NB4 (cell line): ENCODE measurements at regions not wholly inside any gene's neighbourhood (a gene's known extent, or its start where the extent isn't known, plus 50 kb on each side); places are given as distances from the start of the nearest gene placed in this dataset.

Source experiments
- DNase-seq: peaks from one replicate; pipeline ENCODE4 v3.0.0; 2010; ENCODE audit warnings: low read depth
- H3K4me3 ChIP-seq: one replicate; pipeline ENCODE4 v1.5.1; 2011; ENCODE audit warnings: mild to moderate bottlenecking, low read depth, low read length, moderate library complexity
- MYC ChIP-seq: IDR thresholded peaks from 2 replicates; pipeline ENCODE4 v1.6.1; 2011; ENCODE audit warnings: low read depth, low read length
- POLR2A ChIP-seq: IDR thresholded peaks from 2 replicates; pipeline ENCODE4 v1.6.1; 2011; ENCODE audit warnings: mild to moderate bottlenecking; ENCODE audit not compliant: insufficient read length; ENCODE audit errors: extremely low read depth
- TF ChIP-seq, protein P1 (sequence below): IDR thresholded peaks from one replicate; pipeline ENCODE4 v1.5.1; 2012; ENCODE audit warnings: low read depth, low read length
- TF ChIP-seq, protein P2 (sequence below): IDR thresholded peaks from 2 replicates; pipeline ENCODE4 v1.6.1; 2011; ENCODE audit warnings: low read depth, low read length

DNA sequence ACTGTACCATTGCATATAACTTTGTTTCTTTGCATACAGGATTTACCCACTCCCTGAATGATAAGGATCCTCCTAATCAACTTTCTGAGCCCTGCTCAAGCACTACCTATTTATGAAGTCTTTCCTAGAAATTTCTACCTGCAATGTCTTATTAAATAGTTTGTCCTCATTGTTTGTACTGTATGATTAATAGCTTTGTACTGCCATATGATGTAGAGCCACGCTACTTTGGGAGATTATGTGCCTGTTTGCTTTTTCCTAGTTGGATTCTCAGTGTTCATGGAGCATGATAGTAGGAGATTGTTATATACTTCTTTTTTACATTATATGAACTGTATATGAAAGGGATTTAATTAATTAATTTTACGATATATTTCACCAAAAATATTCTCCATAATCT lies 327.1 kb upstream of the GALNT5 start:
- TF ChIP-seq, protein P1, sequence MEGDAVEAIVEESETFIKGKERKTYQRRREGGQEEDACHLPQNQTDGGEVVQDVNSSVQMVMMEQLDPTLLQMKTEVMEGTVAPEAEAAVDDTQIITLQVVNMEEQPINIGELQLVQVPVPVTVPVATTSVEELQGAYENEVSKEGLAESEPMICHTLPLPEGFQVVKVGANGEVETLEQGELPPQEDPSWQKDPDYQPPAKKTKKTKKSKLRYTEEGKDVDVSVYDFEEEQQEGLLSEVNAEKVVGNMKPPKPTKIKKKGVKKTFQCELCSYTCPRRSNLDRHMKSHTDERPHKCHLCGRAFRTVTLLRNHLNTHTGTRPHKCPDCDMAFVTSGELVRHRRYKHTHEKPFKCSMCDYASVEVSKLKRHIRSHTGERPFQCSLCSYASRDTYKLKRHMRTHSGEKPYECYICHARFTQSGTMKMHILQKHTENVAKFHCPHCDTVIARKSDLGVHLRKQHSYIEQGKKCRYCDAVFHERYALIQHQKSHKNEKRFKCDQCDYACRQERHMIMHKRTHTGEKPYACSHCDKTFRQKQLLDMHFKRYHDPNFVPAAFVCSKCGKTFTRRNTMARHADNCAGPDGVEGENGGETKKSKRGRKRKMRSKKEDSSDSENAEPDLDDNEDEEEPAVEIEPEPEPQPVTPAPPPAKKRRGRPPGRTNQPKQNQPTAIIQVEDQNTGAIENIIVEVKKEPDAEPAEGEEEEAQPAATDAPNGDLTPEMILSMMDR, result no peak
- TF ChIP-seq MYC, result no peak
- TF ChIP-seq, protein P2, sequence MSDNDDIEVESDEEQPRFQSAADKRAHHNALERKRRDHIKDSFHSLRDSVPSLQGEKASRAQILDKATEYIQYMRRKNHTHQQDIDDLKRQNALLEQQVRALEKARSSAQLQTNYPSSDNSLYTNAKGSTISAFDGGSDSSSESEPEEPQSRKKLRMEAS, result no peak
- TF ChIP-seq POLR2A, result no peak
- no peak overlapping the region for H3K4me3 ChIP-seq
- DNase-seq, result no peak

DNA sequence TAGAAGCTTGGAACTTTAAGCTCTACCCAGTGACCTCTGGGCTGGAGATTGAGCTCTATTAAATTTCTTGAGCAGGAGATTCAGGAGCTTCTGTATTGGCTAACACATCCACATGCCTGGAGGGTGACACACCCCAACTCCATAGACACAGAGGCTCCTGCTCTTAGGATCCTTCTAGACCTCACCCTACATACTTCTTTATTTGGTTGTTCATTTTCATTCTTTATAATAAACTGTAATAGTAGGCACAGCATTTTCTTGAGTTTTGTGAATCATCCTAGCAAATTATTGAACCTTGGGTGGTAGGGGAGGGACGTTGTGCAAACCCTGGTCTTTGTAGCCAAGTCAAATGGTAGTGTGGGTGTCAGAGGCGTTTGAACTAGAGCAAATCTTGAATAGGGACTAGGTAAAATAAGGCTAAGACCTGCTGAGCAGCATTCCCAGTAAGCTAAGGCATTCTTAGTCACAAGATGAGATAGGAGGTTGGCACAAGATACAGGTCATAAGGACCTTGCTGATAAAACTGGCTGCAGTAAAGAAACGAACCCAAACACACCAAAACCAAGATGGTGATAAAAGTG lies 323.8 kb upstream of the GALNT5 start:
- H3K4me3 ChIP-seq, result no peak overlapping the region
- TF ChIP-seq MYC (no peak), POLR2A (no peak)
- TF ChIP-seq, protein P2, result no peak
- TF ChIP-seq, protein P1, result no peak
- DNase-seq, result no peak

DNA sequence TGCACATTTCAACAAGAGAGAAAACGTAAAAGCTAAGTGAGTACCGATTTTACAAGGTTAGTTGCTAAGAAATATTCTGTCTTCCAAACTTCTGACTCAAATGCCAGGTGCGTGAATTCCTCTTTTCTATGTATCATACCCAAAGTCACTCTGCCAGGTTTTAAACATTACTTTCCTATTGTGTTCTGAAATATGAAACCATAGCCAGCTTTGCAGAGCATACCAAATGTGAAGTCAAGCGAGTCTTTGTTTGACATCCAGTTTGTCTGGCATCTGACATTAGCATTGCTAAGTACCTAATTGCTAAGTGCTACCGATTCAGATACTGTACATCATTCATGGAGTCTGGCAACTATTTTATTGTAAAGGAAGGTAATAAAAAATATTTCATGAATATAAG lies 321.9 kb upstream of the GALNT5 start:
- no peak for DNase-seq
- H3K4me3 ChIP-seq, result no peak overlapping the region
- TF ChIP-seq, protein P2, result no peak
- TF ChIP-seq, protein P1, result no peak
- TF ChIP-seq MYC (no peak), POLR2A (no peak)

DNA sequence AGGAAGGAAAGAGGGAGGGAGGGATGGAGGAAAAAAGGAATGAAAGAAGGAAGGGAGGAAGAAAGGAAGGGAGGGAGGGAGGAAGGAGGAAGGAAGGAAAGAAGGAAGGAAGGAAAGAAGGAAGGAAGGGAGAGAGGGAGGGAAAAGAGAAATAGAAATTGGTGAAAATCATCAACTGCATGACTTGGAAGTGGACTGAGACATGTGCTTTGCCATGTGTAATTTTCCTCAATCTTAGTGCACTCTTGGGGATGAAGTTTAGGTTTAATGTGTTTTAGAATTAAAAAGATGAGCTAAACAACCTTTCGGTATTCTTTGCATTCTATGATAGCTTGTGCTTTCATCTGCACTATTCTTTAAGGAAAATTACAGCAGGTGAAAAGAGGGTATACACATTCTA lies 320.1 kb upstream of the GALNT5 start:
- TF ChIP-seq, protein P1, result no peak
- TF ChIP-seq POLR2A (no peak), MYC (no peak)
- TF ChIP-seq, protein P2, result no peak

DNA sequence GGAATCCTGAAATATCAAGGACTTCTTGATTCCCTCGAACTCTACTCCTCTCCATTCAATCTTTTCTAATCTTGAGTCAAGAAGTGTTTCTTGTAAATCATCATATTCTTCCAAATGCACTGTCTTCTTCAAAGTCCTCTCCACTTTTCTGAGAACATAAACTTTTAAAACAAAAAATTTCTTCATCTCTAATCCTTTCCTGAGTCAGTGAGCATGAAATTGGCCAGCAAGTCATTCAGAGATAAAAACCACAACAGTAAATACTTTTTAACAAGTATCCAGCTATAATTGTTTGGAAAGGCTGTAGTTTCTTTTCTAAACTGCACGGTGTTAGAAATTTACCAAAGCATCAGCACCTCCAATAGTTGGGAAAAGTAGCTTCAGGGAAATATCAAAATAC lies 312.6 kb upstream of the GALNT5 start:
- TF ChIP-seq MYC (no peak), POLR2A (no peak)
- TF ChIP-seq, protein P2, result no peak
- TF ChIP-seq, protein P1, result no peak
- DNase-seq, result no peak
- no peak overlapping the region for H3K4me3 ChIP-seq

More for the DNA sequence above, 320.1 kb upstream of the GALNT5 start:
- DNase-seq, result no peak
- no peak overlapping the region for H3K4me3 ChIP-seq

DNA sequence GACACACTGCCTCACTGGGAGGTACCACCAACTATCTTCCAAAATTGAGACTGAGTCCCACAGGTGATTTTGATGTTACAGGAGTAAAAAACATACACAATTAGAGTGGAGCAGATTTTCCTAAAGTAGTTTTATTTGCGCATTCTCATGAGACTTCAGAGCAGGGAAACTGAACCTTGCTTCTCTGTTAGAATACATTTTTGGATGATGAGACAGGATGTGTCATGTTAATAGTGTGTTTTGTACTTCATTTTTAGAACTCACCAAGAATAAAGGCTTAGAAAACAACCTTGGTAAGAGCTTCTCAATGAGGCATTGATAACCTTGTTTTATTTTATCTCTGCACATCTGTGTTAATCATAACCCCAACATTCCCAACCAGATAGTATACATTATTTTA lies 310.2 kb upstream of the GALNT5 start:
- no peak for DNase-seq
- H3K4me3 ChIP-seq, result no peak overlapping the region
- TF ChIP-seq, protein P2, result no peak
- TF ChIP-seq, protein P1, result no peak
- TF ChIP-seq POLR2A (no peak), MYC (no peak)
